Endometrium (tissue), 2 donors: ENCODE measurements at regions not wholly inside any gene's neighbourhood (a gene's known extent, or its start where the extent isn't known, plus 50 kb on each side); places are given as distances from the start of the nearest gene placed in this dataset.

Experiments used
- FAIRE-seq: peaks from 2 replicates; lab custom pipeline; 2012; peaks lifted over from hg19 to GRCh38; lab: Jason Lieb, UNC
- donor health status: control.
- donor health status: control.

DNA sequence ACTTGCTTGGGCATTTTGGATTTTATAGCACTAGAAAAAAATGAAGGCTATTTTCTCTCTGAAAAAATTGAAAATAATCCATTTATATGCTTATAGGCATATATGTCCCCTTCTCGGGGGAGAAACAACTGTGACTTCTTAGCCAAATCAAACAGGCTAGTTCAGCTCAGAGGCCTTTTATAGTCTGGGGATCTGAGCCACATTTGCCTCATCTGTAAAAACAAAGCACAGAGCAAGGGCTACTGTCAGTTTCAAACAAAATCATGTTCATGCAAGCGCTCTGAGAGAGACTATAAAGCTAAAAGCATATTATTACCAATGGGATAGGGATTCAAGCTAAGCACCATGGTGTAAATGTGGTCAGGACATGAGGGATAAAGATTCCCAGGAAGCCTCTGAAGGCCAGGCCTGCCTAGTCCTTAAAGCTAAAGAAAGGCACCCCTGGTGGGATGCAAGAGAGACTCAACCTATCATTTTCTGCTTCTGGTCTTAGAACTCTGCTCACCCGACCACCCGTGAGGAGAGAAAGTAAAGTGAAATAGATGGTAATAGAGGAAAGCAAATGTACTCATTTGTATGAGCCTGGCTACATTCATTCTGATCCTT lies 51.0 kb upstream of the IL12A start:
- FAIRE-seq = no peak

DNA sequence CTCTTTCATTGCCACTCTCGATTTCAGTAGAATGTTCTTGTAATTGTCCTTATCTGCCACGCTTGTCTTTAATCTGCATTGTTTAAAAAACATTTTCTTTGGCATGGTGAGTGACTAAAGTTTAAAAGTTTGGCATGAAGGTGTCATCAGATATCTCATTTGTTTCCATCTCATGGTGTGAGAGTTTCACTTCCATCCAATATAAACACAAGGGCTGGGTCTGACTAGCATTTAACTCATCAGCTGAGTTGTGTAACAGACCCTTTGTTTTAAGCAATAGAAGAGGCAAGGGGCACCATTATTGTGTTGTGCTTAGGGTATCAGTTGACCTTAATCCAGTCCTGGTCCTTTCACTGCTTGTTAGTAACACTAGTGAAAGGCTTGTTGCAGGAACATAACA lies 49.9 kb upstream of the IL12A start:
- FAIRE-seq = no peak
